Peyer's patch (tissue), 4 donors: ENCODE measurements at regions not wholly inside any gene's neighbourhood (a gene's known extent, or its start where the extent isn't known, plus 50 kb on each side); places are given as distances from the start of the nearest gene placed in this dataset.

ENCODE experiments used
- DNase-seq, 3 donors: peaks; one replicate each; pipeline ENCODE4 v3.0.0-alpha.2; 2017 to 2019
- H3K27ac ChIP-seq, 4 donors: fragments of 200-600 bp; sonication (generic); one replicate each; pipeline ENCODE4 v1.5.1; 2016 to 2019
- H3K27me3 ChIP-seq, 2 donors: fragments of 200-600 bp; sonication (generic); one replicate each; pipeline ENCODE4 v1.5.1; 2019
- H3K36me3 ChIP-seq, 3 donors: fragments of 200-600 bp; sonication (generic); one replicate each; pipeline ENCODE4 v1.5.1; 2016 to 2019
- H3K4me1 ChIP-seq, 4 donors: fragments of 200-600 bp; sonication (generic); one replicate each; pipeline ENCODE4 v1.5.1; 2016 to 2019
- H3K4me3 ChIP-seq, 4 donors: fragments of 200-600 bp; sonication (generic); 1 replicate in 3 of 4; 2 replicates in 1 of 4; pipeline ENCODE4 v1.5.1; 2016 to 2019; ENCODE audit warnings: mild to moderate bottlenecking in 1 of 4
- H3K9me3 ChIP-seq, 4 donors: fragments of 200-600 bp; sonication (generic); one replicate each; pipeline ENCODE4 v1.5.1; 2016 to 2019; ENCODE audit warnings: mild to moderate bottlenecking in 1 of 4
- POLR2A ChIP-seq, 2 donors: fragments of 450-650 bp; IDR thresholded peaks; one replicate each; pipeline ENCODE4 v1.5.1; 2017; ENCODE audit warnings: antibody characterized with exemption in 2 of 2, mild to moderate bottlenecking in 2 of 2, moderate library complexity in 2 of 2
- TF ChIP-seq, protein P1 (sequence below), 6 experiments: fragments of 450-650 bp in 4 of 6; fragments of 200-600 bp in 2 of 6; sonication (generic) in 1 of 6; IDR thresholded peaks; one replicate each; pipeline ENCODE4 v1.5.1; 2017 to 2019; ENCODE audit warnings: antibody characterized with exemption in 6 of 6, mild to moderate bottlenecking in 3 of 6, moderate library complexity in 1 of 6

DNA sequence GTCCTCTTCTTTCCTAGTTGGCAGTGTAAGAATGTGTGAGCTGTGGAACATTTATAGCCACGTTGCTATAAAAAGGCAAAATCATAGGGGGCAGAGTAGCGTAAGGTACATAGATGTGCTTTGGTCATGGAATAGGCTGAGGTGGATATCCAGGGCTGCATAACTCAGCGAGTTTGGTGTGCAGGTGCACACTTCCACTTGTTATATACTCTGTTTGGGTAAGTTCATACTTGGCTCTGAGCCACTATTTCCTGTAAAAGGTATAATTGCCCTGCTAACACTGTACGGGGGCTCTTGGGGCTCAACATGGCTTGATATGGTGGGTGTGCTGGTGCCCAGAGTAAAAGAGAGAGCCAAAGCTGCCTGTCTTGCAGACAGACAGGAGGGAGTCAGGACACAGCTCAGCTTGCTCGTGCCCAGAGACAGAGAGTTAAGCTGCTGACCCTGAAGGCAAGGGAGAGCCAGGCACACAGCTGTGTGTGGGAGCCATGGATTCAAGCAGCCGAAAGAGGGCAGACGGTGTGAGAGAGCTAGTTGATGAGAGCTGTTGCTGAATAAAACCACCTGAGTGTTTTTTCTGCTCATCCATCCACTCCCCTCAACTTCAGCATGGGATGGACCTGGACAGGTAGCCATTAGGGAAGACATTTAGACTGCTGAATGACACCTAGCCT lies 126.7 kb downstream of the DKK1 start:
- H3K4me1 ChIP-seq = no peaks in the 10 kb centered on the region
- no peak for TF ChIP-seq POLR2A (IDR thresholded peaks at IDR 0.05)
- TF ChIP-seq, protein P1, sequence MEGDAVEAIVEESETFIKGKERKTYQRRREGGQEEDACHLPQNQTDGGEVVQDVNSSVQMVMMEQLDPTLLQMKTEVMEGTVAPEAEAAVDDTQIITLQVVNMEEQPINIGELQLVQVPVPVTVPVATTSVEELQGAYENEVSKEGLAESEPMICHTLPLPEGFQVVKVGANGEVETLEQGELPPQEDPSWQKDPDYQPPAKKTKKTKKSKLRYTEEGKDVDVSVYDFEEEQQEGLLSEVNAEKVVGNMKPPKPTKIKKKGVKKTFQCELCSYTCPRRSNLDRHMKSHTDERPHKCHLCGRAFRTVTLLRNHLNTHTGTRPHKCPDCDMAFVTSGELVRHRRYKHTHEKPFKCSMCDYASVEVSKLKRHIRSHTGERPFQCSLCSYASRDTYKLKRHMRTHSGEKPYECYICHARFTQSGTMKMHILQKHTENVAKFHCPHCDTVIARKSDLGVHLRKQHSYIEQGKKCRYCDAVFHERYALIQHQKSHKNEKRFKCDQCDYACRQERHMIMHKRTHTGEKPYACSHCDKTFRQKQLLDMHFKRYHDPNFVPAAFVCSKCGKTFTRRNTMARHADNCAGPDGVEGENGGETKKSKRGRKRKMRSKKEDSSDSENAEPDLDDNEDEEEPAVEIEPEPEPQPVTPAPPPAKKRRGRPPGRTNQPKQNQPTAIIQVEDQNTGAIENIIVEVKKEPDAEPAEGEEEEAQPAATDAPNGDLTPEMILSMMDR (IDR thresholded peaks at IDR 0.05) = no peak
- no peaks in the 10 kb centered on the region for H3K36me3 ChIP-seq
- H3K27ac ChIP-seq = no peak overlapping the region
- H3K4me3 ChIP-seq = no peak overlapping the region
- H3K9me3 ChIP-seq = no peaks in the 10 kb centered on the region
- no peaks in the 10 kb centered on the region for H3K27me3 ChIP-seq
- DNase-seq = no peak

DNA sequence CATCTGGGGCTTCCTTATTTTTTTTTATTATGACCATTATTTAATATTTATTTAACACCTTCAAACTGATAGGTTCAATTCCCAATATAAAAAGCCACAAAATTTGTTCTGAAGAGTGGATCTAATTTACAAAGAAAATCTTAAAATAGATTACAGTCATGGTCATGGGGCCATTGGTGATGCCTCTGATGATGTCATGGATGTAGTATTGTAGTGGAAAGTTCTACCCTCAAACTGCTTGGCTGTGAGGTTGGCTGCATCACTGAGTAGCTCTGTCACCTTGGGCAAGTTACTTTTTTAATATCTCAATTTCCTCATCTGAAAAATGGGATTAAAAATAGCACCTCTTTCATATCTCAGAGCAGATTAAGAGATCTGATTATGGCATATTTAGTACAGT lies 128.5 kb downstream of the DKK1 start:
- no peak overlapping the region for H3K27ac ChIP-seq
- no peaks in the 10 kb centered on the region for H3K36me3 ChIP-seq
- no peak for DNase-seq
- H3K27me3 ChIP-seq = no peaks in the 10 kb centered on the region
- no peaks in the 10 kb centered on the region for H3K4me1 ChIP-seq
- no peaks in the 10 kb centered on the region for H3K9me3 ChIP-seq
- TF ChIP-seq, protein P1 (IDR thresholded peaks at IDR 0.05) = no peak
- TF ChIP-seq POLR2A (IDR thresholded peaks at IDR 0.05) = no peak
- H3K4me3 ChIP-seq = no peak overlapping the region

DNA sequence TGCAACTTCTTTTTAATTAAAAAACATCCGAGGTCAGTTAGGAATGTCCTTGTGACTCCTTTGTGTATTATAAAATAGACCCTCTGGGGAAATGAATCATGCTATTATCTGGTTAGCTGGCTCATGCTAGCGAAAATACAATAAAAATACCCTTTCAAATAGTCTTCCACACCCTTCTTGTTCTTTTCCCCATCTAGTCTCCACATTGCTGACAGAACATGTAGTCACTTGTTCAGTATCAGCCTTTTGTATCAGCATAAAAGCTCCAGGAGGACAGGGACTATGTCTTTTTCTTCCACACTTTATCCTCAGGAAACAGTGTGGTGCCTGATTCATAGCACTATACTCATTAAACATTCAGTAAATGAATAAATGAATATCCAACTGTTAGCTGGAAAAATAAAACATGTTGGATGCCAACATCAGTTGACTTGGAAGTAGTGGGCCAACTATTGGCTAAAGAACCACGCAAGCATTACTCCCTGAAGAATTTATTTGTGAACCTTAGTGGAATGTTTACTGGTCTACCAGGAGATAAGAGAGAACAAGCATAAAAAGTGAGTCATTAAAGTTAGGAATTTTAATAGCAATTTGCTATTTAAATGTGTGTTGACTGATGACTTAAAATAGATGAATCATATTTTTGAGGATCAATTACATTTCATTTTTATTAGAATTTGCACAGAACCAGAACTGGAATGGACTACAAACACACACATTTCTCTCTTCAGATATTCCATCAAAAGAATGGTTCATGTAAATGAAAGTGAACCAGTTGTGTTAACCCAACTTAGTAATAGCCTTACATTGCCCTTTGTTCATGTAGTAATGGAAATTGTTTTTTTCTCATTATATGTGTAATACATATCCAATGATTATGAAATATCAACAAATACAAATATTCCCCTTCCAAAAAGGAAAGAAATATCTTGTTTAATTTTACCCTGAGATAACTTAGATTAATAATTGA lies 129.6 kb downstream of the DKK1 start:
- Histone ChIP-seq H3K9me3 (no peaks in the 10 kb centered on the region), H3K4me1 (no peaks in the 10 kb centered on the region), H3K36me3 (no peaks in the 10 kb centered on the region), H3K4me3 (no peak overlapping the region), H3K27me3 (no peaks in the 10 kb centered on the region), H3K27ac (no peak overlapping the region)
- no peak for DNase-seq
- no peak for TF ChIP-seq POLR2A (IDR thresholded peaks at IDR 0.05)
- TF ChIP-seq, protein P1 (IDR thresholded peaks at IDR 0.05) = no peak

DNA sequence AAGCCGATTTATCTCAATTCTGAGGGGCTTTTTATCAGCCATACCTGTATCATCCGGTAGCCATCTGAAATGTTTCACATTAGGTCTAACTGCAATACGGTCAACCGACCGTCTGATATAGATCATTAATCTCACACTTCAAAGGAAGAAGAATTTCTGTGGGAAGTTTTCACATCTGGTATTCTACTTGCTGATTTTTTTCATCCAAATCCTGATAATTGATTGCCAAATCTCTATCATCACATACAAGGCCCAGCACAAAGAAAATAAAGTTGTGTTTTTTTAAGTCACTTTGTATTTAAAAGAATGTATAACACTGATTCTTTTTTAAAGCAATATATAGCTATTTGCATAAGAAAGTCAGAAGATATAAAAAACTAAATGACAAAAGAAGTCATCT lies 132.3 kb downstream of the DKK1 start:
- Histone ChIP-seq H3K4me1 (no peaks in the 10 kb centered on the region), H3K27me3 (no peaks in the 10 kb centered on the region), H3K36me3 (no peaks in the 10 kb centered on the region), H3K4me3 (no peak overlapping the region), H3K27ac (no peak overlapping the region), H3K9me3 (no peaks in the 10 kb centered on the region)
- TF ChIP-seq, protein P1 (IDR thresholded peaks at IDR 0.05) = no peak
- no peak for TF ChIP-seq POLR2A (IDR thresholded peaks at IDR 0.05)
- no peak for DNase-seq

DNA sequence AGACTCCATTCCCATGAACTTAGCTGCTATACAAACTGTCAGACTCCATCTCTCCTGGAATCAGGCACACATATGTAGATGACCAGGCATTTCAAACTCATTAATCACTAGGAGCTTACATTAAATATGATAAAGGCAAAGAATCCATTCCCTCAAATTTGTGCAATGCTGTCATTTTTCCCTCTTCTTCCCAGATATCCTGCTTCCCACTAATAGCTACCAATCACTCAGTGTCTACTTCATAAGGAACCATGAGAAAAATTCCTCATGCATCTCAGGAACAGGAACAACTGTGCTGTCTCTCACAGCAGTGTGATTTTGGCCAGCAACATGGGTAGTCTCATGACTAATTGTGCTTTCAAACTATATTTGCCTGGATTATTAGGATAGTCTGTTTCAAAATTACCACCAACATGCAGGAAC lies 133.9 kb downstream of the DKK1 start:
- H3K4me1 ChIP-seq = no peaks in the 10 kb centered on the region
- TF ChIP-seq POLR2A (IDR thresholded peaks at IDR 0.05) = no peak
- TF ChIP-seq, protein P1 (IDR thresholded peaks at IDR 0.05) = no peak
- no peaks in the 10 kb centered on the region for H3K27me3 ChIP-seq
- DNase-seq = no peak
- no peak overlapping the region for H3K27ac ChIP-seq
- H3K9me3 ChIP-seq = no peaks in the 10 kb centered on the region
- H3K4me3 ChIP-seq = no peak overlapping the region
- H3K36me3 ChIP-seq = no peaks in the 10 kb centered on the region
